ENCODE measurements at regions not wholly inside any gene's neighbourhood (a gene's known extent, or its start where the extent isn't known, plus 50 kb on each side); places are given as distances from the start of the nearest gene placed in this dataset.

GRCh38 chr2:157929871-157930667 is 53.9 kb upstream of the ACVR1 start:
- no peak for TF ChIP-seq ZNF324 (tag by site-specific recombination; IDR thresholded peaks at IDR 0.05)
- no peak for TF ChIP-seq CTCF (tag by site-specific recombination; IDR thresholded peaks at IDR 0.05)
- TF ChIP-seq ZSCAN30 (tag by site-specific recombination; IDR thresholded peaks at IDR 0.05), result no peak
- no peak for TF ChIP-seq ZNF549 (tag by site-specific recombination; IDR thresholded peaks at IDR 0.05)
- TF ChIP-seq KLF8 (tag by site-specific recombination; IDR thresholded peaks at IDR 0.05), result no peak
- TF ChIP-seq, protein P1, sequence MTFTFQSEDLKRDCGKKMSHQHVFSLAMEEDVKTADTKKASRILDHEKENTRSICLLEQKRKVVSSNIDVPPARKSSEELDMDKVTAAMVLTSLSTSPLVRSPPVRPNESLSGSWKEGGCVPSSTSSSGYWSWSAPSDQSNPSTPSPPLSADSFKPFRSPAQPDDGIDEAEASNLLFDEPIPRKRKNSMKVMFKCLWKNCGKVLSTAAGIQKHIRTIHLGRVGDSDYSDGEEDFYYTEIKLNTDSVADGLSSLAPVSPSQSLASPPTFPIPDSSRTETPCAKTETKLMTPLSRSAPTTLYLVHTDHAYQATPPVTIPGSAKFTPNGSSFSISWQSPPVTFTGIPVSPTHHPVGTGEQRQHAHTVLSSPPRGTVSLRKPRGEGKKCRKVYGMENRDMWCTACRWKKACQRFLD (tag by site-specific recombination; IDR thresholded peaks at IDR 0.05), result no peak
- TF ChIP-seq IKZF3 (tag by site-specific recombination; IDR thresholded peaks at IDR 0.05), result no peak
- TF ChIP-seq SP3 (tag by site-specific recombination; IDR thresholded peaks at IDR 0.05), result no peak
- no peak for TF ChIP-seq HOXA7 (CRISPR knock-in tag; IDR thresholded peaks at IDR 0.05; ENCODE audit: borderline replicate concordance)
- TF ChIP-seq BCL11A (tag by site-specific recombination; IDR thresholded peaks at IDR 0.05; ENCODE audit: low read depth), result no peak
- no peak for TF ChIP-seq ZNF175 (tag by site-specific recombination; IDR thresholded peaks at IDR 0.05)
- no peak for TF ChIP-seq YY1 (tag by site-specific recombination; IDR thresholded peaks at IDR 0.05)
- TF ChIP-seq ZNF274 (IDR thresholded peaks at IDR 0.05; ENCODE audit: low read length), result no peak
- no peak for TF ChIP-seq ZNF274 (tag by site-specific recombination; IDR thresholded peaks at IDR 0.05; ENCODE audit: borderline replicate concordance)
- TF ChIP-seq ZNF670 (tag by site-specific recombination; IDR thresholded peaks at IDR 0.05; ENCODE audit: low read depth), result no peak
